Pancreas (tissue), 10 donors: ENCODE measurements at regions not wholly inside any gene's neighbourhood (a gene's known extent, or its start where the extent isn't known, plus 50 kb on each side); places are given as distances from the start of the nearest gene placed in this dataset.

Source experiments
- ATAC-seq, 4 donors: fragments of 200-7000 bp; cut with Tn5 transposase; one replicate each; pipeline versions ENCODE4 v1.8.0 to v1.9.1; 2020; ENCODE audit warnings: mild to moderate bottlenecking in 4 of 4, moderate library complexity in 4 of 4
- DNase-seq, 6 donors: peaks; one replicate each; pipeline ENCODE4 v3.0.0-alpha.2; 2020
- FAIRE-seq: peaks from 2 replicates; lab custom pipeline; 2012; peaks lifted over from hg19 to GRCh38; lab: Jason Lieb, UNC
- H3K27ac ChIP-seq, 4 donors: fragments of 200-600 bp; sonication (generic); 1 replicate in 3 of 4; 2 replicates in 1 of 4; pipeline versions ENCODE4 v1.5.0 to v1.8.0; 2020
- H3K27me3 ChIP-seq, 4 donors: fragments of 200-600 bp; one replicate each; pipeline ENCODE4 v1.8.0; 2021
- H3K36me3 ChIP-seq, 3 donors: fragments of 200-600 bp; sonication (generic) in 1 of 3; one replicate each; pipeline versions ENCODE4 v1.5.0 to v1.8.0; 2020 to 2021
- H3K4me1 ChIP-seq, 3 donors: fragments of 200-600 bp; one replicate each; pipeline ENCODE4 v1.8.0; 2021
- H3K4me3 ChIP-seq, 4 donors: fragments of 200-600 bp; sonication (generic) in 2 of 4; one replicate each; pipeline versions ENCODE4 v1.5.0 to v1.8.0; 2020 to 2021
- H3K9me3 ChIP-seq, 4 donors: fragments of 200-600 bp; one replicate each; pipeline ENCODE4 v1.8.0; 2021
- WGBS, 2 donors: extraction: QIAGEN DNeasy Blood & Tissue Kit; methylation state at CpG; one replicate each; pipeline ENCODE4 v1.1.7; 2013; 5-methylcytosine and 5-hydroxymethylcytosine counted together
- intact Hi-C, 3 donors: fragments of 100-400 bp; cut with DNase I; formaldehyde crosslinking; loops; one replicate each; pipeline versions ENCODE4 v1.11.1 to v1.14.2; 2022
- TF ChIP-seq, protein P1 (sequence below), 4 donors: fragments of 200-600 bp; sonication (generic) in 3 of 4; IDR thresholded peaks; one replicate each; pipeline versions ENCODE4 v1.5.0 to v1.8.0; 2021; ENCODE audit warnings: antibody characterized with exemption in 4 of 4
- donor health status: healthy with polysubstance abuse.
- donor health status: DM: no; HTN: no; CAD: no; lungs with moderate emphysema.
- donor health status: DM: no; HTN: no; CAD: no.
- donor health status: control.
- donor health status: control.
- donor health status: Bipolar disorder and iron deficiency.
- donor health status: DM: yes; HTN: yes; CAD: no.
- donor health status: DM: no; HTN: no; CAD: no.
- donor health status: DM: no; HTN: no; CAD: no.
- donor health status: DM: yes; HTN: yes; CAD: no.

DNA sequence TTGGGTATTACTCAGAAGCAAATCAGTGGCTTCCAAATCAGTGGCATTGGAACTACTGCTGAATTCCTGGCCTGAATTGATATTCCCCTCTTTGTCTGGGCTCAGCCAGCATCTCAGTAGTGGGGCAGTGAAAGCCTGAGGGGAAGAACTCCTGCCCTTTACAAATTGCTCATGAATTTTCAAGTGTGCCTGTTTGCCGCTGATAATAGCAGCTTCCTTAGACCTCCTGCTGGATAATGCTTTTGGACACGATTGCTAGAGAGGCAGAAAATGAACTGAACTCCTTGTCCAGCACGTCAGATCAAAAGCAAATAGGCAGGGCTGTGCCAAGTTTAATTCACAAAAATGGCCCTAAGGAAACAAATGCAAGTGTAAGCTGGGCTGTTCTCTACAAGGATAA, 91.3 kb upstream of the GZMB start:
- H3K27me3 ChIP-seq, result peaks cover 0 to 12% (median 0%) of the 10 kb centered on the region in 4 donors
- no peak overlapping the region for H3K4me3 ChIP-seq
- intact Hi-C loops, result no loop called here
- no peaks in the 10 kb centered on the region for H3K36me3 ChIP-seq
- no peak overlapping the region for H3K27ac ChIP-seq
- ATAC-seq, result no peak
- 42 to 43% methylated on average over 3 of the region's 3 CpGs for WGBS, 2 donors
- TF ChIP-seq, protein P1, sequence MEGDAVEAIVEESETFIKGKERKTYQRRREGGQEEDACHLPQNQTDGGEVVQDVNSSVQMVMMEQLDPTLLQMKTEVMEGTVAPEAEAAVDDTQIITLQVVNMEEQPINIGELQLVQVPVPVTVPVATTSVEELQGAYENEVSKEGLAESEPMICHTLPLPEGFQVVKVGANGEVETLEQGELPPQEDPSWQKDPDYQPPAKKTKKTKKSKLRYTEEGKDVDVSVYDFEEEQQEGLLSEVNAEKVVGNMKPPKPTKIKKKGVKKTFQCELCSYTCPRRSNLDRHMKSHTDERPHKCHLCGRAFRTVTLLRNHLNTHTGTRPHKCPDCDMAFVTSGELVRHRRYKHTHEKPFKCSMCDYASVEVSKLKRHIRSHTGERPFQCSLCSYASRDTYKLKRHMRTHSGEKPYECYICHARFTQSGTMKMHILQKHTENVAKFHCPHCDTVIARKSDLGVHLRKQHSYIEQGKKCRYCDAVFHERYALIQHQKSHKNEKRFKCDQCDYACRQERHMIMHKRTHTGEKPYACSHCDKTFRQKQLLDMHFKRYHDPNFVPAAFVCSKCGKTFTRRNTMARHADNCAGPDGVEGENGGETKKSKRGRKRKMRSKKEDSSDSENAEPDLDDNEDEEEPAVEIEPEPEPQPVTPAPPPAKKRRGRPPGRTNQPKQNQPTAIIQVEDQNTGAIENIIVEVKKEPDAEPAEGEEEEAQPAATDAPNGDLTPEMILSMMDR (IDR thresholded peaks at IDR 0.05), result no peak
- DNase-seq, result no peak
- no peaks in the 10 kb centered on the region for H3K9me3 ChIP-seq
- no peaks in the 10 kb centered on the region for H3K4me1 ChIP-seq
- FAIRE-seq, result no peak

DNA sequence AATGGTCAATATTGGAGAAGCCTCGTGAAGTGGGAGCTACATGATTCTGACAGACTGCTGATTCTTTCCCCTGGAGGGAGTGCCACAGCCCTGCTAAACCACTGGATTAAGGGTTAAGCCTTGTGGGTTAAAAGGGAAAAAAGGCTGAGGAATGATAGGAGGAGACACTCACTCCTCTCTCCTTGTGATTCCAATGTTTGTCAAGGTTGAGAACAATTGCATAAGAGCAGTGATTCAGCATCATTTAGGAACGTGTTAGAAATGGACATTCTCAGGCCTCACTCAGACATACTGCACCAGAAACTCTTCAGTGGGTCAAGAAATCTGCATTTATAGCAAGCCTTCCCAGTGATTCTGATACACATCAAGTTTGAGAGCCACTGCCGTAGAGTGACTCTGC, 87.8 kb upstream of the GZMB start:
- intact Hi-C loops, result no loop called here

DNA sequence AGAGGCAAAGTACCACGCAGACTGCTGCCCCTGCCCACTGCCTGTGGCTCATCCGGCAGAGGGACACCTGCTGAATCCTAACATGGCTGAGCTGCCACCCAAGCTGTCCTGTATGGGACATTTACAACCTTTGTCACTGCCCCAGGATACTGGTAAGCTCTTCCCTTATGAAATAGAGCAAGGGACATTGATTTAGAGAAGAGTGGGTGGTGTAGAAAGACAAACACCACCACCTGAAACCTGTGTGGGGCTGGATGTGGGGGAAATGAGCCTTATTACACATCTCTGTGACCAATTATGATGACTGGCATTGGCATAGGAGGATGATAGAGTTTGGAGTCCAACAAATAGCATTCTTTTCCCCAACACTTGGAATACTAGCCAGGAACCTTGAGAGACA, 81.2 kb upstream of the GZMB start:
- FAIRE-seq (no peak), DNase-seq (no peak), ATAC-seq (no peak)
- no peak overlapping the region for H3K4me3 ChIP-seq
- H3K27ac ChIP-seq, result no peak overlapping the region
- H3K9me3 ChIP-seq, result no peaks in the 10 kb centered on the region
- H3K36me3 ChIP-seq, result no peaks in the 10 kb centered on the region
- no peaks in the 10 kb centered on the region for H3K4me1 ChIP-seq
- no peaks in the 10 kb centered on the region for H3K27me3 ChIP-seq
- intact Hi-C loops, result loop anchor here in 1 of 3 donors (10.0 kb wide), 1 partner anchor 690 kb away; no protein-coding TSS in a partner anchor
- TF ChIP-seq, protein P1 (IDR thresholded peaks at IDR 0.05), result no peak
- 88 to 92% methylated on average over 2 of the region's 2 CpGs for WGBS, 2 donors

More for the DNA sequence above, 87.8 kb upstream of the GZMB start:
- Histone ChIP-seq H3K27me3 (peaks cover 0 to 12% (median 0%) of the 10 kb centered on the region in 4 donors), H3K36me3 (no peaks in the 10 kb centered on the region), H3K27ac (no peak overlapping the region), H3K4me1 (no peaks in the 10 kb centered on the region), H3K9me3 (no peaks in the 10 kb centered on the region), H3K4me3 (no peak overlapping the region)
- TF ChIP-seq, protein P1 (IDR thresholded peaks at IDR 0.05), result no peak
- no peak for FAIRE-seq
- no peak for ATAC-seq
- no peak for DNase-seq
- WGBS, 2 donors, result 47 to 53% methylated on average over 3 of the region's 3 CpGs

DNA sequence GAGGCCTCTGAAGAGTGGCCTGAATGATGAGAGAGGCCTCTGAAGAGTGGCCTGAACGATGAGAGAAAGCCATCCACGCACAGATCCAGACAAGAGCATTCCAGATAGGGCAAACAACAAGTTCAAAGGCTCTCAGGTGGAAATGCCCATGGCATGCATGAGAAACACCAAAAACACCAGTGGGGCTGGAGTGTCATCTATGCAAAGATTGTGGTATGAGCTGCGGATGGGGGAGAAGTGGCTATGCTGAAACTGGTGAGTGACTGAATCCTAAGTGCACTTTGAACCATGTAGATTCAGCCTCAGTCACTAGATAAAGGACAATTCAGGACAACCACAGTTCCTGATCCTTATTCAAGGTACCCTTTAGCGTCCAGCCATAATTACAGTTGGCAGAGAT, 79.4 kb upstream of the GZMB start:
- no peaks in the 10 kb centered on the region for H3K27me3 ChIP-seq
- H3K36me3 ChIP-seq, result no peaks in the 10 kb centered on the region
- TF ChIP-seq, protein P1 (IDR thresholded peaks at IDR 0.05), result no peak
- FAIRE-seq (no peak), DNase-seq (no peak), ATAC-seq (no peak)
- intact Hi-C loops, result loop anchor here in 1 of 3 donors (10.0 kb wide), 1 partner anchor 691 kb away; no protein-coding TSS in a partner anchor
- no peaks in the 10 kb centered on the region for H3K9me3 ChIP-seq
- H3K27ac ChIP-seq, result no peak overlapping the region
- 77 to 79% methylated on average over 4 of the region's 4 CpGs for WGBS, 2 donors
- H3K4me3 ChIP-seq, result no peak overlapping the region
- no peaks in the 10 kb centered on the region for H3K4me1 ChIP-seq

DNA sequence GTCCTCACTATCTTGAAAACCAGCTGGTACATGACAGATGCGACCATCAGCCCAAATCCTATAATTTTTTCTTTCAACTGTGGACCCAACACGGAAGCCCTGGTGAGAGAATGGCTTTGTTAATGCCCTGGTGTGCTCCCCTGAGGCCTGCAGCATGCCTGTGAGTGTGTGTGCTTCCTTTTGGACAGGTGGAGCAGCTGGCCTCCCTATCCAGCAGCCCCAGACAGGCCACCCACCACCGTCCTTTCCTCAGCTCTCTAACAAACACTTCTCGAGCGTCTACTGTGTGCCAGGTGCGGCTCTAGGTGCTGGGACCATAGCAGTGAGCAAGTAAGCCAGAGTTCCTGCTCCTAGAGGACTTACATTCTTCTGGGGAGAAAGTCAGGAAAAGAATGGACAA, 78.9 kb upstream of the GZMB start:
- ATAC-seq, result no peak
- H3K4me1 ChIP-seq, result no peaks in the 10 kb centered on the region
- H3K9me3 ChIP-seq, result no peaks in the 10 kb centered on the region
- H3K27ac ChIP-seq, result no peak overlapping the region
- FAIRE-seq, result no peak
- 73 to 83% methylated on average over 6 of the region's 6 CpGs for WGBS, 2 donors
- no peak overlapping the region for H3K4me3 ChIP-seq
- DNase-seq, result no peak
- intact Hi-C loops, result loop anchor here in 1 of 3 donors (10.0 kb wide), 1 partner anchor 692 kb away; no protein-coding TSS in a partner anchor
- TF ChIP-seq, protein P1 (IDR thresholded peaks at IDR 0.05), result no peak
- no peaks in the 10 kb centered on the region for H3K36me3 ChIP-seq
- no peaks in the 10 kb centered on the region for H3K27me3 ChIP-seq
